SU-DHL-6 (cell line): ENCODE measurements at regions not wholly inside any gene's neighbourhood (a gene's known extent, or its start where the extent isn't known, plus 50 kb on each side); places are given as distances from the start of the nearest gene placed in this dataset.

ENCODE experiments used
- H2AFZ ChIP-seq: fragments of 200-600 bp; sonication (generic); 2 replicates; pipeline ENCODE4 v1.6.1; 2014; ENCODE audit warnings: low read depth, mild to moderate bottlenecking, moderate library complexity, mixed read lengths, antibody characterized with exemption, low read length; ENCODE audit not compliant: severe bottlenecking
- H3F3A ChIP-seq: fragments of 200-600 bp; shearing (Covaris generic); 2 replicates; pipeline ENCODE4 v1.6.0; 2016; ENCODE audit warnings: antibody characterized with exemption, mild to moderate bottlenecking; ENCODE audit not compliant: insufficient read depth
- H3K27ac ChIP-seq: fragments of 200-600 bp; sonication (generic); 2 replicates; pipeline ENCODE4 v1.5.1; 2016; ENCODE audit warnings: low read depth, mild to moderate bottlenecking, low read length, moderate library complexity, mixed read lengths
- H3K27me3 ChIP-seq: fragments of 200-600 bp; sonication (generic), shearing (Covaris generic); 2 replicates; pipeline ENCODE4 v1.6.0; 2014; ENCODE audit warnings: mild to moderate bottlenecking, low read length
- H3K36me3 ChIP-seq: fragments of 200-600 bp; sonication (generic); 2 replicates; pipeline ENCODE4 v1.6.1; 2014; ENCODE audit warnings: mild to moderate bottlenecking, low read length, mixed read lengths
- H3K4me2 ChIP-seq: fragments of 300-600, 200-600 bp; shearing (Covaris generic), sonication (generic); 2 replicates; pipeline ENCODE4 v1.6.0; 2014; ENCODE audit warnings: low read length, low read depth, mild to moderate bottlenecking; ENCODE audit not compliant: poor library complexity, severe bottlenecking
- H3K4me3 ChIP-seq: fragments of 200-600 bp; sonication (generic); 2 replicates; pipeline ENCODE4 v1.5.1; 2014; ENCODE audit warnings: antibody characterized with exemption, low read length, mild to moderate bottlenecking, mixed read lengths; ENCODE audit not compliant: insufficient read depth, poor library complexity, severe bottlenecking
- H3K79me2 ChIP-seq: fragments of 200-600 bp; sonication (generic); 2 replicates; pipeline ENCODE4 v1.6.1; 2014; ENCODE audit warnings: mild to moderate bottlenecking, low read length, moderate library complexity; ENCODE audit not compliant: insufficient read depth
- H3K9ac ChIP-seq: fragments of 200-600 bp; sonication (generic); 2 replicates; pipeline ENCODE4 v1.7.0; 2014; ENCODE audit warnings: mild to moderate bottlenecking, low read length
- H3K9me2 ChIP-seq: fragments of 200-600 bp; sonication (generic); replicated peaks from 2 replicates; pipeline ENCODE4 v1.6.1; 2014; ENCODE audit warnings: low read length; ENCODE audit not compliant: insufficient read depth
- H3K9me3 ChIP-seq: fragments of 200-600 bp; sonication (generic); 2 replicates; pipeline ENCODE4 v1.6.1; 2014; ENCODE audit warnings: low read length, mixed read lengths; ENCODE audit not compliant: insufficient read depth
- H4K20me1 ChIP-seq: fragments of 200-600 bp; sonication (generic); 2 replicates; pipeline ENCODE4 v1.6.1; 2014; ENCODE audit warnings: low read depth, mild to moderate bottlenecking, antibody characterized with exemption, low read length, moderate library complexity, mixed read lengths
- CTCF ChIP-seq: fragments of 200-600 bp; sonication (generic); IDR thresholded peaks from one replicate; pipeline ENCODE4 v1.5.1; 2017; ENCODE audit warnings: antibody characterized with exemption, mild to moderate bottlenecking, low read length, moderate library complexity; ENCODE audit not compliant: insufficient read depth, poor library complexity, severe bottlenecking
- EZH2phosphoT487 ChIP-seq: fragments of 200-600 bp; sonication (generic), shearing (Covaris generic); conservative IDR thresholded peaks from 2 replicates; pipeline ENCODE4 v1.6.1; 2018; ENCODE audit warnings: mild to moderate bottlenecking, antibody characterized with exemption, low read length, moderate library complexity, mixed read lengths

- Histone ChIP-seq H4K20me1 (no peaks in the 10 kb centered on the region), H3K9me3 (no peaks in the 10 kb centered on the region), H3K27ac (no peak overlapping the region), H3K27me3 (no peaks in the 10 kb centered on the region), H3K4me2 (no peak overlapping the region), H3K79me2 (no peaks in the 10 kb centered on the region), H3F3A (no peaks in the 10 kb centered on the region), H3K4me3 (no peak overlapping the region), H3K36me3 (no peaks in the 10 kb centered on the region), H2AFZ (no peak overlapping the region), H3K9ac (no peak overlapping the region), H3K9me2 (no peaks in the 10 kb centered on the region)
- no peak for TF ChIP-seq EZH2phosphoT487
- TF ChIP-seq CTCF = no peak
Observed at GRCh38 chr10:124265391-124265745, 153.4 kb downstream of the OAT start.

GRCh38 chr10:124264711-124265390 lies 153.9 kb downstream of the OAT start:
- Histone ChIP-seq H2AFZ (no peak overlapping the region), H3K36me3 (no peaks in the 10 kb centered on the region), H3K9me3 (no peaks in the 10 kb centered on the region), H3K9me2 (no peaks in the 10 kb centered on the region), H3K27me3 (no peaks in the 10 kb centered on the region), H3K27ac (no peak overlapping the region), H4K20me1 (no peaks in the 10 kb centered on the region), H3K4me3 (no peak overlapping the region), H3K79me2 (no peaks in the 10 kb centered on the region), H3K9ac (no peak overlapping the region), H3K4me2 (no peak overlapping the region), H3F3A (no peaks in the 10 kb centered on the region)
- TF ChIP-seq CTCF (no peak), EZH2phosphoT487 (no peak)

GRCh38 chr10:124264271-124264670 lies 154.5 kb downstream of the OAT start:
- Histone ChIP-seq H3K36me3 (no peaks in the 10 kb centered on the region), H3K9me3 (no peaks in the 10 kb centered on the region), H3F3A (no peaks in the 10 kb centered on the region), H3K79me2 (no peaks in the 10 kb centered on the region), H3K4me2 (no peak overlapping the region), H3K9me2 (no peaks in the 10 kb centered on the region), H3K27me3 (no peaks in the 10 kb centered on the region), H3K9ac (no peak overlapping the region), H2AFZ (no peak overlapping the region), H3K27ac (no peak overlapping the region), H4K20me1 (no peaks in the 10 kb centered on the region), H3K4me3 (no peak overlapping the region)
- TF ChIP-seq EZH2phosphoT487 = no peak

- H4K20me1 ChIP-seq = no peaks in the 10 kb centered on the region
- H3F3A ChIP-seq = no peaks in the 10 kb centered on the region
- no peak overlapping the region for H3K4me3 ChIP-seq
- H3K9me2 ChIP-seq = no peaks in the 10 kb centered on the region
- TF ChIP-seq CTCF = no peak
- no peak for TF ChIP-seq EZH2phosphoT487
- H3K9me3 ChIP-seq = no peaks in the 10 kb centered on the region
- no peak overlapping the region for H3K27ac ChIP-seq
- no peak overlapping the region for H3K4me2 ChIP-seq
- H3K9ac ChIP-seq = no peak overlapping the region
- H3K79me2 ChIP-seq = no peaks in the 10 kb centered on the region
- no peak overlapping the region for H2AFZ ChIP-seq
- H3K27me3 ChIP-seq = no peaks in the 10 kb centered on the region
- H3K36me3 ChIP-seq = no peaks in the 10 kb centered on the region
Observed at GRCh38 chr10:124263726-124264125, 155.0 kb downstream of the OAT start.
